ACC112 (cell line): ENCODE measurements at regions not wholly inside any gene's neighbourhood (a gene's known extent, or its start where the extent isn't known, plus 50 kb on each side); places are given as distances from the start of the nearest gene placed in this dataset.

ENCODE experiments used
- H2AFZ ChIP-seq: fragments of 200-600 bp; sonication (generic); one replicate; pipeline ENCODE4 v1.6.0; 2017; ENCODE audit warnings: antibody characterized with exemption, low read length; ENCODE audit not compliant: unreplicated experiment
- H3K27ac ChIP-seq: fragments of 200-600 bp; sonication (generic); 2 replicates; pipeline ENCODE4 v1.5.1; 2014; ENCODE audit warnings: low read depth, mild to moderate bottlenecking, antibody characterized with exemption, low read length, moderate library complexity
- H3K27me3 ChIP-seq: fragments of 200-600 bp; sonication (generic); 2 replicates; pipeline ENCODE4 v1.6.1; 2014; ENCODE audit warnings: mild to moderate bottlenecking, antibody characterized with exemption, low read length, moderate library complexity, mixed read lengths; ENCODE audit not compliant: insufficient read depth
- H3K36me3 ChIP-seq: fragments of 200-600 bp; sonication (generic); 2 replicates; pipeline ENCODE4 v1.6.1; 2016; ENCODE audit warnings: mild to moderate bottlenecking, antibody characterized with exemption, low read length, moderate library complexity, mixed read lengths; ENCODE audit not compliant: insufficient read depth
- H3K4me1 ChIP-seq: fragments of 200-600 bp; sonication (generic); one replicate; pipeline ENCODE4 v1.6.1; 2016; ENCODE audit warnings: low read length, mixed read lengths; ENCODE audit not compliant: insufficient read depth, unreplicated experiment, control insufficient read depth
- H3K4me3 ChIP-seq: fragments of 200-600 bp; sonication (generic); 2 replicates; pipeline ENCODE4 v1.5.1; 2014; ENCODE audit warnings: mild to moderate bottlenecking, low read depth, low read length
- H3K79me2 ChIP-seq: fragments of 200-600 bp; sonication (generic); one replicate; pipeline ENCODE4 v1.6.0; 2016; ENCODE audit warnings: low read length; ENCODE audit not compliant: control insufficient read depth, unreplicated experiment, insufficient read depth

- Histone ChIP-seq H3K79me2 (no peaks in the 10 kb centered on the region), H3K27ac (no peak overlapping the region), H3K27me3 (no peaks in the 10 kb centered on the region; the same call in 1 of the 2 replicates), H3K36me3 (no peaks in the 10 kb centered on the region), H3K4me3 (no peak overlapping the region), H3K4me1 (no peaks in the 10 kb centered on the region), H2AFZ (no peak overlapping the region)
Measured at GRCh38 chr16:24446189-24446588, 93.2 kb upstream of the RBBP6 start.

DNA sequence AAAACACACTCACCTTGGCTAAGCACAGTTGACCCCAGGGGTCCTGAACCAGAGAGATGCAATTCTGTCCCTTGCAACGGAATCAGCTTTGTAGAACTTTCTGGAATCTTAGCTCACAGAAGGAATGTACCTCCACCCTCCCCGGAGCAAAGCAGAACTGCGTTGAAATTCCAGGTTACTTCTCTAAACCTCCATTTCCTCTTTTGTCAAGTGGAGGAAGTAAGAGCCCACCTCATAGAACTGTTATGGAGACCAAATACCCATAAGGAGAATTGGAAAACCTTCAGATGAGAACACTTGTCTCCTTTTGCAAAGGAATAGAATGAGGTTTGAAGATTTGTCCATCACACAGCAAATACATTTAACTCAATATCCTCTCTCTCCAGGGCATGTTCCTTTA, 86.6 kb upstream of the RBBP6 start:
- H3K27me3 ChIP-seq = peaks cover 13% of the 10 kb centered on the region; the same call in 1 of the 2 replicates
- H3K36me3 ChIP-seq = no peaks in the 10 kb centered on the region
- H3K4me1 ChIP-seq = no peaks in the 10 kb centered on the region
- H3K4me3 ChIP-seq = no peak overlapping the region
- H3K27ac ChIP-seq = no peak overlapping the region
- H3K79me2 ChIP-seq = no peaks in the 10 kb centered on the region
- H2AFZ ChIP-seq = no peak overlapping the region

DNA sequence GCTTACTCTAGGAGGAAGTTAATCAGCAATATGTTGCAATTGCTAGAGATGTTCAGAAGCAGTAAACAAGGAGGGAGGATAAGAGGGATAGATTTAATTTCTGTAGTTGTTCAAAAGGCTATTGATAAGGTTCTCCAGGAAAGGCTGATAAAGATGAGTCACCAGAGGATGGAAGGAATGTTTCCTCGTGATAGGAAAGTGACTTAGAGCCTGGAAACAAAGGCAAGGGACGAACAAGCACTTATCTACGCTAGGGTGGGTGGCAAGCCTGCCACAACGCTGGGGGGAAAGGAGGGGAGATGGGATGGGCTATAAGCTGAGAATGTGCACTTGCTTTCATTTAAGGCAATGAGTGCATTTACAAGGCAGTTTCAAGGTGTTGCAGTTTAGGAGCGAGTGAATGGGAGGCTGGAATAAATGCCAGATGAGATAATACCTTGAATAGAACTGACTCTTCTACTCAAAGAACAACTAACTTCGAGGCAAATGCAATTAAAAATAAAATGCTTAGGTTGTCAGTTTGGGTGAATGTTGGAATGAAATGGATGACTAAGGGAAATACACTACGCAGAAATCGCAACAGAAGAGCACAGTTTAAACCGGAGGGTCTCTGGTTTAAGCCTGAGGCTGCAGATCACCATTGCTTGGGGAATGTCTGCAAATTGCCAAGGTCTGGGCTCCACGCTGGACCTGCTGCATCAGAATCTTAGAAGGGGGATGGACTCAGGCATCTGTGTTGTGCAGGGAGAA, 76.0 kb upstream of the RBBP6 start:
- no peaks in the 10 kb centered on the region for H3K36me3 ChIP-seq

GRCh38 chr16:24471561-24472350, 67.6 kb upstream of the RBBP6 start:
- Histone ChIP-seq H3K79me2 (no peaks in the 10 kb centered on the region), H3K27me3 (peaks cover 16% of the 10 kb centered on the region; the same call in 1 of the 2 replicates), H3K27ac (no peak overlapping the region), H3K36me3 (no peaks in the 10 kb centered on the region), H2AFZ (no peak overlapping the region), H3K4me3 (no peak overlapping the region), H3K4me1 (no peaks in the 10 kb centered on the region)

More for the DNA sequence above, 76.0 kb upstream of the RBBP6 start:
- no peak overlapping the region for H3K4me3 ChIP-seq
- no peaks in the 10 kb centered on the region for H3K4me1 ChIP-seq
- no peaks in the 10 kb centered on the region for H3K27me3 ChIP-seq
- H3K27ac ChIP-seq = no peak overlapping the region
- H3K79me2 ChIP-seq = no peaks in the 10 kb centered on the region
- no peak overlapping the region for H2AFZ ChIP-seq

- H3K4me3 ChIP-seq = no peak overlapping the region
- H3K36me3 ChIP-seq = no peaks in the 10 kb centered on the region
- no peak overlapping the region for H2AFZ ChIP-seq
- peaks cover 30% of the 10 kb centered on the region; the same call in 1 of the 2 replicates for H3K27me3 ChIP-seq
- H3K4me1 ChIP-seq = no peaks in the 10 kb centered on the region
- H3K79me2 ChIP-seq = no peaks in the 10 kb centered on the region
- H3K27ac ChIP-seq = no peak overlapping the region
Measured at GRCh38 chr16:24477492-24477891, 61.9 kb upstream of the RBBP6 start.

- Histone ChIP-seq H3K27me3 (peaks cover 39% of the 10 kb centered on the region), H3K36me3 (no peaks in the 10 kb centered on the region), H3K79me2 (no peaks in the 10 kb centered on the region), H3K27ac (no peak overlapping the region), H3K4me1 (no peaks in the 10 kb centered on the region), H2AFZ (no peak overlapping the region), H3K4me3 (no peak overlapping the region)
Measured at GRCh38 chr16:24478401-24478800, 61.0 kb upstream of the RBBP6 start.

DNA sequence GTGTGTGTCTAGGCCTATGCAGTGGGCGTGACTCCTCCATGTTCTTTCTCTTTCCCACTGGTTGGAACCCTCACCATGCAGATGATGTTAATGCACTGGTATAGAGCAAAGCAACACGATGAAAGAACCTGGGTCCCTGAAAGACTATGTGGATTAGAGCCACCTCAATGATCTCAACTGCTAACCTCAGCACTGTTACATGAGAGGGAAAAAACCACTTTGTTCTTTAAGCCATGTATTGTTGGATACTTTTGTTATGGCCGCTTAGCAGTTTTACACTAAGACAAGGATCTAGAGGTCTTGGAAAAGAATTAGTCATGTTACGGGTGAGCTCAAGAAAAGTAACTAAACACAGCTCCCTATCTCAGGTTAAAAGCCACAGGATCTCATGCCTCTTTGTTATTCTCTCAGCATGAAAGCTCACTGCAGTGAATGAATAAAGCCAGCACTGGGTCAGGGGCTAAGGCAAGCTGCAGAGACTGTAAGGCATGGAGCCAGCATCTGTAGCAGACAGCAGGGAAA, 56.6 kb upstream of the RBBP6 start:
- Histone ChIP-seq H3K4me1 (no peaks in the 10 kb centered on the region), H3K27ac (no peak overlapping the region), H2AFZ (no peak overlapping the region), H3K79me2 (no peaks in the 10 kb centered on the region), H3K27me3 (peaks cover 58% of the 10 kb centered on the region), H3K4me3 (no peak overlapping the region), H3K36me3 (no peaks in the 10 kb centered on the region)

DNA sequence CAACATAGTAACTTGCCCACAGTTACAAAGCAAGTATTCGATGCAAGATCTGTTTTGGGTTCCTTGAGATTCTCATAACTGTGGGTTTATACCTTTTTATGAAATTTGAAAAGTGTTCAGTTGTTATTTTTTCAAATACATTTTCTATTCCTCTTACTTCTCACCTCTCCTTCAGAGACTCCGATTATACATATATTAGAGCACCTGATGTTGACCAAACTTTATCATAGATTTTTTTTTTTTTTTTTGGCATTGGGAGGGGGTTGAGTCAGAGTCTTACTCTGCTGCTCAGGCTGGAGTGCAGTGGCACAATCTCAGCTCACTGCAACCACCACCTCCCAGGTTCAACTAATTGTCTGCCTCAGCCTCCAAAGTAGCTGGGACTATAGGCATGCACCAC, 51.3 kb upstream of the RBBP6 start:
- H3K4me1 ChIP-seq = no peaks in the 10 kb centered on the region
- H3K36me3 ChIP-seq = no peaks in the 10 kb centered on the region
- no peaks in the 10 kb centered on the region for H3K79me2 ChIP-seq
- H2AFZ ChIP-seq = no peak overlapping the region
- no peak overlapping the region for H3K27ac ChIP-seq
- H3K27me3 ChIP-seq = peaks cover 63% of the 10 kb centered on the region
- no peak overlapping the region for H3K4me3 ChIP-seq
